CD4-positive, alpha-beta memory T cell (primary cell): ENCODE measurements at regions not wholly inside any gene's neighbourhood (a gene's known extent, or its start where the extent isn't known, plus 50 kb on each side); places are given as distances from the start of the nearest gene placed in this dataset.

Source experiments
- CTCF ChIA-PET: fragments of 350-600 bp; sonication (Branson Sonifier 250); formaldehyde crosslinking; loops from one replicate; lab custom pipeline; 2021; ENCODE audit warnings: inconsistent platforms; ENCODE audit not compliant: partially characterized antibody; lab: Charles Lee
- POLR2A ChIA-PET: fragments of 350-600 bp; sonication (Branson Sonifier 250); formaldehyde crosslinking; loops from one replicate; lab custom pipeline; 2021; ENCODE audit not compliant: partially characterized antibody; lab: Charles Lee
- DNase-seq, 5 donors: peaks; one replicate each; pipeline versions ENCODE4 v3.0.0 to v3.0.0-alpha.2; 2020 to 2022; ENCODE audit warnings: mixed read lengths in 1 of 5
- H3K27ac ChIP-seq: one replicate; pipeline ENCODE4 v1.7.0; 2013; ENCODE audit warnings: low read depth, low read length
- H3K27me3 ChIP-seq: 2 replicates; pipeline ENCODE4 v1.7.0; 2013; ENCODE audit warnings: mild to moderate bottlenecking, low read length, moderate library complexity; ENCODE audit not compliant: insufficient read depth
- H3K36me3 ChIP-seq: 2 replicates; pipeline ENCODE4 v1.7.0; 2013; ENCODE audit warnings: mild to moderate bottlenecking, low read length, moderate library complexity; ENCODE audit not compliant: insufficient read depth
- H3K4me1 ChIP-seq: 2 replicates; pipeline ENCODE4 v1.7.0; 2013; ENCODE audit warnings: mild to moderate bottlenecking, low read length, moderate library complexity; ENCODE audit not compliant: insufficient read depth
- H3K4me3 ChIP-seq, 2 donors: one replicate each; pipeline ENCODE4 v1.7.0; 2013; ENCODE audit warnings: low read length in 2 of 2, mild to moderate bottlenecking in 1 of 2
- H3K9me3 ChIP-seq, 2 donors: one replicate each; pipeline ENCODE4 v1.7.0; 2013; ENCODE audit warnings: low read length in 2 of 2, control low read depth in 1 of 2; ENCODE audit not compliant: control insufficient read depth in 1 of 2
- H3K27ac Mint-ChIP-seq, 7 donors: one replicate each; pipeline ENCODE4 v1.8.0; 2020 to 2021; ENCODE audit warnings: mixed read lengths in 7 of 7, mild to moderate bottlenecking in 6 of 7, inconsistent platforms in 3 of 7, moderate library complexity in 3 of 7
- H3K27me3 Mint-ChIP-seq, 2 donors: one replicate each; pipeline ENCODE4 v1.8.0; 2020 to 2021; ENCODE audit warnings: mixed read lengths in 2 of 2
- H3K36me3 Mint-ChIP-seq, 2 donors: one replicate each; pipeline ENCODE4 v1.8.0; 2020 to 2021; ENCODE audit warnings: mixed read lengths in 2 of 2, inconsistent platforms in 1 of 2, mild to moderate bottlenecking in 1 of 2
- H3K4me1 Mint-ChIP-seq, 4 donors: one replicate each; pipeline ENCODE4 v1.8.0; 2020 to 2021; ENCODE audit warnings: mixed read lengths in 4 of 4, mild to moderate bottlenecking in 1 of 4
- H3K4me3 Mint-ChIP-seq, 8 donors: one replicate each; pipeline ENCODE4 v1.8.0; 2020 to 2021; ENCODE audit warnings: mixed read lengths in 8 of 8, mild to moderate bottlenecking in 7 of 8, moderate library complexity in 6 of 8, inconsistent platforms in 3 of 8
- H3K9me3 Mint-ChIP-seq, 8 donors: one replicate each; pipeline ENCODE4 v1.8.0; 2020 to 2021; ENCODE audit warnings: mixed read lengths in 8 of 8, mild to moderate bottlenecking in 5 of 8, inconsistent platforms in 3 of 8, moderate library complexity in 1 of 8
- intact Hi-C: fragments of 100-400 bp; cut with micrococcal nuclease; formaldehyde crosslinking; loops from one replicate; pipeline ENCODE4 v1.15.1; 2023

- ChIA-PET CTCF (interaction anchor here (1.5 kb wide), 1 partner anchor 9 kb away, joined by 4 read pairs; no protein-coding TSS in a partner anchor), POLR2A (no interaction called here)
- no peaks in the 10 kb centered on the region for H3K9me3 Mint-ChIP-seq
- H3K27me3 ChIP-seq = no peaks in the 10 kb centered on the region
- no peak for DNase-seq
- H3K27me3 Mint-ChIP-seq = peaks cover 2 to 9% of the 10 kb centered on the region in 2 donors
- H3K36me3 ChIP-seq = no peaks in the 10 kb centered on the region
- H3K4me3 ChIP-seq = no peak overlapping the region
- H3K4me1 ChIP-seq = no peaks in the 10 kb centered on the region
- no peaks in the 10 kb centered on the region for H3K36me3 Mint-ChIP-seq
- no peak overlapping the region for H3K4me3 Mint-ChIP-seq
- no peak overlapping the region for H3K27ac Mint-ChIP-seq
- peaks cover 0 to 4% (median 1%) of the 10 kb centered on the region in 4 donors for H3K4me1 Mint-ChIP-seq
- no peak overlapping the region for H3K27ac ChIP-seq
- no peaks in the 10 kb centered on the region for H3K9me3 ChIP-seq
- intact Hi-C loops = no loop called here
Measured at GRCh38 chr11:116272181-116272789, 500.5 kb downstream of the BUD13 start.

DNA sequence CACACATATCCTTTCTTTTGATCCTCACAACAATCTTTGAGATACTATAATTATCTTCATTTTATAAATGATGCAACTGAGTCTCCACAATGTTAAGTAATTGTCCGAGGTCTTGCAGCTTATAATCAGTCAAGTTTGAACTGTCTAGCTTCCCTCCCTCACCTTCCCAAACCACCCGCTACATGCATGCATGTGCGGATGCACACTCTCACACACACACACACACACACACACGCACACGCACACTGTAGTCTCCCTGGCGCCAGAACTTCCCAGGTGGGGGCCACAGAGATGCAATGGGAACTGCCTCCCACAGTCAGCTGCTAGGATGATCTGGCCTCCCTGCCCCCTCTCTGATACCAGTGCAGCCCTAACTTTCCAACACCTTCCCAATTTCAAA lies 501.3 kb downstream of the BUD13 start:
- H3K4me3 ChIP-seq = no peak overlapping the region
- H3K27me3 ChIP-seq = no peaks in the 10 kb centered on the region
- no peak for DNase-seq
- H3K27ac ChIP-seq = no peak overlapping the region
- Mint-ChIP-seq H3K4me3 (no peak overlapping the region), H3K4me1 (peaks cover 0 to 4% (median 1%) of the 10 kb centered on the region in 4 donors), H3K27ac (no peak overlapping the region), H3K36me3 (no peaks in the 10 kb centered on the region), H3K27me3 (peaks cover 2 to 9% of the 10 kb centered on the region in 2 donors), H3K9me3 (no peaks in the 10 kb centered on the region)
- H3K4me1 ChIP-seq = no peaks in the 10 kb centered on the region
- no peaks in the 10 kb centered on the region for H3K9me3 ChIP-seq
- ChIA-PET CTCF (interaction anchor here (0.9 to 1.5 kb wide), 2 partner anchors 10 to 15 kb away, joined by 3 to 4 read pairs; no protein-coding TSS in a partner anchor), POLR2A (no interaction called here)
- intact Hi-C loops = no loop called here
- H3K36me3 ChIP-seq = no peaks in the 10 kb centered on the region

DNA sequence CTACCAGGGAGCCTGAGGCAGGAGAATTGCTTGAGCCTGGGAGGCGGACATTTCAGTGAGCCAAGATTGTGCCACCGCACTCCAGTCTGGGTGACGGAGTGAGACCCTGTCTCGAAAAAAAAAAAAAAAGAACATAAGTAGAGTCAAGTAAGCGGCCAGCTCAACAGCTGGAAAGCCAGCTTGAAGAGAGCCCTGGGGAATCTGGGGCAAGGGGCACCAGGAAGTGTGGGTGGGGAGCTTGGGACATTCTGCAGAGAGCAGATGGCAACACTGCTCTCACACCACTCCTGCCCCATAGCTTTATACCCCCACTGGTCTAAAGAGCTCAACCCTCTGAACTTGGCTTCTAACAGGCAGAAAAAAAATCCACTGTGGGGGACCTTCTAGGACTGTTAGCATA lies 505.6 kb downstream of the BUD13 start:
- H3K4me1 ChIP-seq = no peaks in the 10 kb centered on the region
- intact Hi-C loops = no loop called here
- Mint-ChIP-seq H3K27me3 (peaks cover 6 to 10% of the 10 kb centered on the region in 2 donors), H3K4me3 (no peak overlapping the region), H3K9me3 (peaks cover 0 to 2% (median 0%) of the 10 kb centered on the region in 8 donors), H3K27ac (no peak overlapping the region), H3K36me3 (no peaks in the 10 kb centered on the region), H3K4me1 (no peaks in the 10 kb centered on the region)
- no peak overlapping the region for H3K4me3 ChIP-seq
- DNase-seq = no peak
- H3K9me3 ChIP-seq = no peaks in the 10 kb centered on the region
- no peaks in the 10 kb centered on the region for H3K27me3 ChIP-seq
- H3K36me3 ChIP-seq = no peaks in the 10 kb centered on the region
- H3K27ac ChIP-seq = no peak overlapping the region
- ChIA-PET POLR2A (no interaction called here), CTCF (interaction anchor here (0.7 kb wide), 1 partner anchor 51 kb away, joined by 4 read pairs; no protein-coding TSS in a partner anchor)

- H3K4me1 Mint-ChIP-seq = no peaks in the 10 kb centered on the region
- H3K9me3 Mint-ChIP-seq = peaks cover 0 to 2% (median 0%) of the 10 kb centered on the region in 8 donors
- Histone ChIP-seq H3K36me3 (no peaks in the 10 kb centered on the region), H3K4me1 (no peaks in the 10 kb centered on the region), H3K9me3 (no peaks in the 10 kb centered on the region), H3K4me3 (no peak overlapping the region), H3K27me3 (no peaks in the 10 kb centered on the region), H3K27ac (no peak overlapping the region)
- no peak overlapping the region for H3K27ac Mint-ChIP-seq
- H3K4me3 Mint-ChIP-seq = no peak overlapping the region
- no peak for DNase-seq
- intact Hi-C loops = no loop called here
- ChIA-PET POLR2A (no interaction called here), CTCF (no interaction called here)
- H3K36me3 Mint-ChIP-seq = no peaks in the 10 kb centered on the region
- H3K27me3 Mint-ChIP-seq = peaks cover 3 to 12% of the 10 kb centered on the region in 2 donors
Measured at GRCh38 chr11:116263770-116264169, 509.0 kb downstream of the BUD13 start.

DNA sequence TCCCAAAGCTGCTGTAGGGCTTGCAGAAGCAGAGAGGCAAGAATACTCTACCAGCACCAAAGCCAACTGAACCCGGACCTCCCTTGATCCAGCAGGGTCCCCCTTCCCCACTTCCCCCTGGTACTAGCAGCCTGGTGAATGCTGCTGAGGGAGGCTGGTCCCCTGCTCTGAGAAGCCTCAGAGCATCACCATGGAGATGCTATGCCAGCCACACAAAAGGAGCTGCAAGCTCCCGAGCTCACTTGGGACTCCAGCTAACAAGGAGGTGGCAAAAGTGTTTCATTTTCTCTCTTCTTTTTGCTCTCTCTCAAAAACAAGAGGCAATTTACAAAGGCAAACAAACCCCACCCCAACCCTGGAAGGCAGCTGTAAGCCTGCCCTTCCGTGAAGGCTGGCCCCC lies 509.8 kb downstream of the BUD13 start:
- Histone ChIP-seq H3K36me3 (no peaks in the 10 kb centered on the region), H3K27me3 (no peaks in the 10 kb centered on the region), H3K9me3 (no peaks in the 10 kb centered on the region), H3K27ac (no peak overlapping the region), H3K4me1 (no peaks in the 10 kb centered on the region), H3K4me3 (no peak overlapping the region)
- DNase-seq = no peak
- intact Hi-C loops = no loop called here
- peaks cover 3 to 12% of the 10 kb centered on the region in 2 donors for H3K27me3 Mint-ChIP-seq
- H3K36me3 Mint-ChIP-seq = no peaks in the 10 kb centered on the region
- H3K4me3 Mint-ChIP-seq = no peak overlapping the region
- no peaks in the 10 kb centered on the region for H3K4me1 Mint-ChIP-seq
- CTCF ChIA-PET = no interaction called here
- H3K9me3 Mint-ChIP-seq = peaks cover 0 to 2% (median 0%) of the 10 kb centered on the region in 8 donors
- H3K27ac Mint-ChIP-seq = no peak overlapping the region
- POLR2A ChIA-PET = no interaction called here

GRCh38 chr11:116262370-116262769 lies 510.4 kb downstream of the BUD13 start:
- Histone ChIP-seq H3K36me3 (no peaks in the 10 kb centered on the region), H3K4me3 (no peak overlapping the region), H3K27me3 (no peaks in the 10 kb centered on the region), H3K4me1 (no peaks in the 10 kb centered on the region), H3K27ac (no peak overlapping the region), H3K9me3 (no peaks in the 10 kb centered on the region)
- no peak for DNase-seq
- H3K4me3 Mint-ChIP-seq = no peak overlapping the region
- CTCF ChIA-PET = no interaction called here
- no peak overlapping the region for H3K27ac Mint-ChIP-seq
- no peaks in the 10 kb centered on the region for H3K36me3 Mint-ChIP-seq
- H3K4me1 Mint-ChIP-seq = no peaks in the 10 kb centered on the region
- intact Hi-C loops = no loop called here
- POLR2A ChIA-PET = no interaction called here
- H3K27me3 Mint-ChIP-seq = peaks cover 5 to 12% of the 10 kb centered on the region in 2 donors
- H3K9me3 Mint-ChIP-seq = peaks cover 0 to 2% (median 0%) of the 10 kb centered on the region in 8 donors

DNA sequence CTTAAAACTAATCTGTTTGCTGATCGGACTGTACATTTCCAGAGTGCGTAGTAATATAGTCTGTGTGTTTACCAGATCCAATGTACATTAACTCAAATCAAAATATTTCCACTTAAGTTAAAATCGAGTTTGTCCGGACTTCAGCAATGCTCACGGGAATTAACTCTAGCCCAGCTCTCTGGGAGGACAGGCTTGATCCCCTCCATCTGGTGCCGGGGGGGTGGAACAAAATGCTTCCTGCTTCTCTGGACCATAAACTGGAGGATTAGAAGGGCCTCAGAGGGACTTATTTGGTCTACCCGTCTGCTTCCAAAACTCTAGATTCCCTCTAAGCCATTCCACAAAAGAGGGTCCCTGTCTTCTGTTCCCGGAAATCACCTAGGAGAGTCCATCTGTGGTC lies 511.2 kb downstream of the BUD13 start:
- Mint-ChIP-seq H3K36me3 (no peaks in the 10 kb centered on the region), H3K4me1 (no peaks in the 10 kb centered on the region), H3K27me3 (peaks cover 5 to 14% of the 10 kb centered on the region in 2 donors), H3K27ac (no peak overlapping the region), H3K4me3 (no peak overlapping the region), H3K9me3 (peaks cover 0 to 2% (median 0%) of the 10 kb centered on the region in 8 donors)
- ChIA-PET CTCF (no interaction called here), POLR2A (no interaction called here)
- H3K4me3 ChIP-seq = no peak overlapping the region
- DNase-seq = no peak
- no peaks in the 10 kb centered on the region for H3K36me3 ChIP-seq
- no peaks in the 10 kb centered on the region for H3K27me3 ChIP-seq
- H3K4me1 ChIP-seq = no peaks in the 10 kb centered on the region
- intact Hi-C loops = no loop called here
- H3K9me3 ChIP-seq = no peaks in the 10 kb centered on the region
- no peak overlapping the region for H3K27ac ChIP-seq
